DMS153 treated with DMSO at 0.1 percent for 48 hours (cell line): ENCODE measurements at regions not wholly inside any gene's neighbourhood (a gene's known extent, or its start where the extent isn't known, plus 50 kb on each side); places are given as distances from the start of the nearest gene placed in this dataset.
"Not testable (repeated sequence)": the region's sequence is repeated elsewhere in the genome, so short reads cannot be mapped to it uniquely, and the experiment has no call there.

Source experiments
- DNase-seq: peaks from one replicate; lab custom pipeline; 2025; ENCODE audit not compliant: unreplicated experiment; lab: John Stamatoyannopoulos, UW

- no peak for DNase-seq
Measured at GRCh38 chr10:4276151-4276550, 491.1 kb upstream of the KLF6 start.

- DNase-seq: not testable (repeated sequence)
Measured at GRCh38 chr10:4274671-4275070, 489.7 kb upstream of the KLF6 start.

DNA sequence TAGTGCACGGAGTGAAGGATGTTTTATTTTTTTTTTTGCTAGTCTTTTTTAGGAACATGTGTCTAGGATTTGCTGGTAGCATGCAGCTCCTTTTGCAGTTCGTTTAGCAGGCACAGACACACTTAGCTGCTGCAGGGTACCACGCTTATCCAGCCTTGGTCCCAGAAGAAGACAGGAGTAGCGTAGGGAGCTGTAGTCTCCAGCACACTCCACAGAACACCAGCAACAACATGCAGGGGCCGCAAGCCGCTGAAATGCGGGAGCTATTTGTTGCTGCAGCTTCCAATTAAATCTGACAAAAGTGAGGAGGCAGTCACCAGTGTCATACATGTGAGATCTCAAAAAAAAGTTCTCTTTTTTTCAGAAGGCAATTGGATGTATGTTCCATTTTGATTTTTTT lies 486.2 kb upstream of the KLF6 start:
- DNase-seq: no peak

DNA sequence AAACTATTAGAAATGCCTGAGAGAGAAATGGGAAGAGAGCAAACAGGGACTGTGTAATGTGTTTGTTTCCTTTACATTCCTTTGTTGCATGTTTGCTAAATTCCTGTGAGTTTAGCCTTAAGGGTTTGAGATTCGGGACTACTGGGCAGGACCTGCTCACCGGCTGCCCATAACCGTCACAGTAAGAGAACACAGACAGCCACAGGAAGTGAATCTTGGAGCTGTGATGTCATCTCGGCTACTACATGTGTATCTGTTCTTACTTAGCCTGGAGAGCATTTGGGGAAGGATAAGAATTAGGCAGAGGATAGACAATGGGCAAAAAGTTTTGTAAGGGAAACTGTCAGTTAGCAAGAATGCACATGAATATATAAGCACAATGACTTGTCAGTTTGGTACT lies 485.1 kb upstream of the KLF6 start:
- DNase-seq: no peak

DNA sequence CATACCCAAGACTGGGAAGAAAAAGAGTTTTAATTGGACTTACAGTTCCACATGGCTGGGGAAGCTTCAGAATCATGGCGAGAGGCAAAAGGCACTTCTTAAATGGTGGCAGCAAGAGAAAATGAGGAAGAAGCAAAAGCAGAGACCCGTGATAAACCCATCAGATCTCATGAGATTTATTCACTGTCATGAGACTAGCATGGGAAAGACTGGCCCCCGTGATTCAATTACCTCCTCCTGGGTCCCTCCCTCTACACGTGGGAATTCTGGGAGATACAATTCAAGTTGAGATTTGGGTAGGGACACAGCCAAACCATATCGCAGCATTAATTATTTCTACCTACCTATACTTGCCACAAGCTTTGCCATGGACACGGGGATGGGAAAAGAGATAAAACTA lies 483.5 kb upstream of the KLF6 start:
- DNase-seq: not testable (repeated sequence)

GRCh38 chr10:4267086-4267773 lies 482.2 kb upstream of the KLF6 start:
- no peak for DNase-seq

DNA sequence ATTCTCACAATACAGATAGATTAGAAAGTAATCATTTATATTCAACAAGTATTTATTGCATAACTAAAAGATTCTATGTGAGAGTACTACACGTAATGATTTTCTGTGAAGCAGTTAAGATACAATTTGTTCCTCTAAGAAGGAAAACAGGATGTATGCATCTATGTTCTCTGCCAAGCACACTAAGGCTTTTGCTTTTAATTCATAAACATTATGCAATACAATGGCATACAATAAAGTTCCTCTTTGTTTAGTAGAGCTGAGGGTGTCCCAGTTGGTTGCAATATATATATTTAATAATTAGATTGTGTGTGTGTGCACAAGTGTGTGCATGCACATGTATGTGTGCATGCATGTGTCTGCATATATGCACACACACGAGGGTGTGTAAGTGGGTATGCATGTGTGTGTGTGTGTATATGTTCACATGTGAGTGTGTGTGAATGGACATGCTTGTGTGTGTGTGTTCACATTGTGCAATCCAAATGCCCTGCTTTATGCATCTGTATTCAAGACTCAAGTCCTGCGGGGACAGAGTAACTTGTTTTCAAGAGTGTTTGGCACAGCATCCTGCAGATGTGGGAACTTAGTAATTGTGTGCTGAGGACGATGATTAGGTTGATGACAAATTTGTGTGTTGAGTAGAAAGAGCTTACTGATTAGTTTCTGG lies 481.5 kb upstream of the KLF6 start:
- DNase-seq: no peak

DNA sequence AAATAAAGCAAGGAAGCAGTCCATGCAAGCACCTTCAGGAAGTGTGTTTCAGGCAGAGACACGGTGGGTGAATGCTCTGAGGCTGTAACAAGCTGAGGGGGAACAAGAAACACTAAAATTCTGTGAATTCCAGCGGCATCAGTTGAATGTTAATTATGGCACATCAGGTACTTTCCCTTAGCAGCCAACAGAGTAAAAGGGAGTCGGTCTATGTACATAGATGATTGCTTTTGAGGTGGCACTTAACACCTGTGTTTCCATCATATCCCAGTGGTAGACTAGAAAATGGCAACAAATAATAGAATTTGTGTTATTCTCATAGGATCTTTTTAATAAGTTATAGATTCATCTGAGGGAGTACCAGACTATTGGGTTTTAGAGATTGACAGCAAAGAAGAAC lies 481.0 kb upstream of the KLF6 start:
- DNase-seq: no peak

GRCh38 chr10:4264209-4264865 lies 479.3 kb upstream of the KLF6 start:
- no peak for DNase-seq

GRCh38 chr10:4263601-4263921 lies 478.6 kb upstream of the KLF6 start:
- no peak for DNase-seq

GRCh38 chr10:4262870-4263600 lies 478.0 kb upstream of the KLF6 start:
- no peak for DNase-seq

- DNase-seq: no peak
Measured at GRCh38 chr10:4262449-4262848, 477.4 kb upstream of the KLF6 start.

GRCh38 chr10:4260483-4261124 lies 475.6 kb upstream of the KLF6 start:
- no peak for DNase-seq

- DNase-seq: no peak
Measured at GRCh38 chr10:4257939-4258465, 473.0 kb upstream of the KLF6 start.

DNA sequence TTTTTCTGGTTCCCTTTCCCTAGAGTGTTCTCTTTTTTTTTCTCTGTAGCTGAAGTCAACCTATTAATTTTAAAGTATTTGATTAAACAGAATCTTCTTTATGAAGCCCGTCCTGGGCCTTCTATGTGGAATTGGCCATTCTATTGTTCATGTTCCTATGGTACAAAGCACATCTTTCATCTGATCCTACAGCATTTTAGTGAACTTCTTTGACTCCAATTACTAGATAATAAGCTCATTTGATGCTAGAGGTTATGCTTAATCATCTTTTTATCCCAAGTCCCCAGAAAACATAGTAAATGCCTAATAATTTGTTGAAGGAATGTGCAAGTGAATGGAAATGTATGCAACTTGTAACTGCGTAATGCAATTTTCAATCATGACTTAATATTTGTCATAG lies 472.0 kb upstream of the KLF6 start:
- no peak for DNase-seq

GRCh38 chr10:4255751-4256150 lies 470.7 kb upstream of the KLF6 start:
- no peak for DNase-seq

DNA sequence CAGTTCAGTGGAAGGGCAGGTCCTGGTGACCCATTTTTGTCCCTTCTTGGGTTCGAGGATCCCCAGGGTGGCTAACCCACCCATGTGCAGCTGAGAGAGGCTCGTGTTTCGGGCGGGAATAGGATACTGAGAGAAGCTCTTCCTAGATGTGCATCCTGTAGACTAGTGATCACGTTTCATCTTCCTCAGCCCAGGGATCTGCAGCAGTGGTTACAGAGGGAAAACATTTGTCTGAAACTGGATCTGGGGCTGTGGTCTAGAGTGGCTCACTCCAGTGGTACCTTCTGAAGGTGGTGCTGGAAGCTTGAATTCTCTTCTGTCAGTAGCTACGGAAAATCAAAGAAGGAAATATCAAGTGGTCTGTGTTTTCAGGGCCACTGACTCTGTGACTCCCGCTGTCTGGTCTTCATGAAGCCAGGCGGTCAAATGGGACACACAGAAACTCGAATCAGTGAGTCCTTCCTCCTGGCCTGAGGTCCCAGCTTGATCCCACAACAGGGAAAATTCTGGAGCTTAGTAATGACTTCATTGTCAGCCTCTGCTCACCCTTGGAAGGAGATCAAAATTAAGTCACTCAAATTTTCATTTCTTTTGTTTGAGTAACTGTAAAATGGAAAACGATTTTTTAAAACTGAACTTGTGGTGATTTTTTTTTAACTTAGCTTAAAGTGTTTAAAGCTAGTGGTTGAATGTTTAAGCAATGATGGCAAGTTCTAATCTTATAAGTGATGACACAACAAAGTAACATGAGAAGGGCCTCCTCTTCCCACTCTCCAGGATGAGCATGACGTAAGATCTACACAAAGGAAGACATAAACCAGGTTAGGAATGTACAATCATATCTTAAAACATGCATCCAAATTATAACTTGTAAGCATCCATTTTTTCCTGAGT lies 469.3 kb upstream of the KLF6 start:
- no peak for DNase-seq

GRCh38 chr10:4252701-4253100 lies 467.7 kb upstream of the KLF6 start:
- DNase-seq: no peak

- DNase-seq: no peak
Measured at GRCh38 chr10:4250587-4250887, 465.5 kb upstream of the KLF6 start.

DNA sequence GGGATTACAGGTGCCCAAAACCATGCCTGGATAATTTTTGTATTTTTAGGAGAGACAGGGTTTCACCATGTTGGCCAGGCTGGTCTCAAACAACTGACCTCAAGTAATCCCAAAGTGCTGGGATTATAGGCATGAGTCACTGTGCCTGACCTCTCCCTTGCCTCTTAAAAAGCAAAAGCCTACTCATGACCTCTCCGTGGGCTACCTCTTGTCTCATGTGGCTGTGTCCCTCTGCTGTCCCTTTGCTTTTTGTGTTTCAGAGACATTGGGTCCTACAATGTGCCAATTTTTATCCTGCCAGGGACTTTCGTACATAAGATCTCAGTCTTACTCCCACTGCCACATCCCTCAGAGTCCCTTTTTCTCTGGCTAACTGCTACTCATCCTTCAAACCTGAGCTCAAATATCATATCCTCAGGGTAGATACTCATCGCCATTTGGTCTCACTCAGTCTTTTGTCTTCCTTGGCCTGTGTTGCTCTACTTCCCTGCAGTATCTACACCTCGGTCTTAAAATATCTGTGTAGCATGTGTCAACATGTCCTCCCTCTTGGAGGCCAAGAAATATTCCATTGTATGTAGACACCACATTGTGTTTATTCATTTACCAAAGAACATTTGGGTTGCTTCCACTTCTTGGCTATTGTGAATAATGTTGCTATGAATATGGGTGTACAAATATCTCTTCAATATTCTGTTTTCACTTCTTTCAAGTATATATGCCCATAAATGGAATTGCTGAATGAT lies 465.0 kb upstream of the KLF6 start:
- DNase-seq: no peak
